ENCODE measurements at regions not wholly inside any gene's neighbourhood (a gene's known extent, or its start where the extent isn't known, plus 50 kb on each side); places are given as distances from the start of the nearest gene placed in this dataset.

DNA sequence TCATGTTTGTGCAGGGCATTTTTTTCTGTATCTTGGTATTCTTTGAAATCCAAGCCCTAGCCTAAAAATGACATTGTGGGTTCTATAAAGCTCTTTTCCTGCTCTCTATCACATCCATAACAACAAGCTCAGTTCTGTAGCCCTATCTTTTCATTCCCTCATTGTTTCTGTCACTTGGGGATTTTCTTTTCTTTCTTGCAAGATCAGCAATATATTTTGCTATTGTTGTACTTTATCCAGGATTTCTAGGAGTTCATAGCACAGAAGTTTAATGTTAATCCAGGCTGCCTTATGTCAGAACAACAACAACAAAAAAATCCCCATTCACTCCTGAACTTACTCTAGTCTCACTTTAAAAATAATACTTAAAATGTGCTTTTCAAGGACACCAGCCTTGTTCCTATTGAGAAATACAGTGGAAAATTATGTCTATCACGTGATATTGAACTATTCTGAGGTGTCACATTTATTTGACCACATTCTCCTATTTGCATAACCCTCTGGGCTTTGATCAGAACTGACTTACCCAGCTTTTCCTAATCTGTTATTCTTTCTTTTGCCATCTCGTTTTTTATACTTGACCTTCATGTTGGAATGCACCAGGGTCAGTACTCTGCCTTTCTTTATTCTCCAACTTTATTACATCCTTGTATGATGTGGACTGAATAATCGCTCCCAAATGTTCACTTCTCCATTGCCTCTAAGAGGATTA, 112.8 kb downstream of the MAGEB5 start:
- H3K27me3 Mint-ChIP-seq: no peaks in the 10 kb centered on the region
- no peak for DNase-seq
- no peak for ATAC-seq (ENCODE audit: low read depth in 2 of 2)
- peaks cover 0 to 7% (median 2%) of the 10 kb centered on the region in 7 donors for H3K9me3 Mint-ChIP-seq
- no peaks in the 10 kb centered on the region for H3K4me1 Mint-ChIP-seq
- H3K4me3 Mint-ChIP-seq: no peak overlapping the region
- no peak overlapping the region for H3K27ac Mint-ChIP-seq
- no peaks in the 10 kb centered on the region for H3K36me3 Mint-ChIP-seq

DNA sequence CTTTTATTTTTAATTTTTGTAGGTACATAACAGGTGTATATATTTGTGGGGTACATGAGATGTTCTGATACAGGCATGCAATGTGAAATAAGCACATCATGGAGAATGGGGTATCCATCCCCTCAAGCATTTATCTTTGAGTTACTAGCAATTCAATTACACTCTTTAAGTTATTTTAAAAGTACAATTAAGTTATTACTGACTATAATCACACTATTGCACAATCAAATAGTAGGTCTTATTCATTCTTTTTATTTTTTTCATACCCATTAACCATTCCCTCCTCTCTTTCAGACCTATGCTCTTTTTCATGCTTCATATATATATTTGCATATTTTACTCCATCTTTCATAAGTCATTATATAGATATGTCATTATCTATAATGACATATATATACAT, 93.3 kb downstream of the MAGEB5 start:
- Mint-ChIP-seq H3K4me1 (no peaks in the 10 kb centered on the region), H3K27me3 (no peaks in the 10 kb centered on the region), H3K9me3 (peaks cover 0 to 13% (median 0%) of the 10 kb centered on the region in 7 donors), H3K27ac (no peak overlapping the region), H3K36me3 (no peaks in the 10 kb centered on the region), H3K4me3 (no peak overlapping the region)
- no peak for ATAC-seq (ENCODE audit: low read depth in 2 of 2)
- no peak for DNase-seq

DNA sequence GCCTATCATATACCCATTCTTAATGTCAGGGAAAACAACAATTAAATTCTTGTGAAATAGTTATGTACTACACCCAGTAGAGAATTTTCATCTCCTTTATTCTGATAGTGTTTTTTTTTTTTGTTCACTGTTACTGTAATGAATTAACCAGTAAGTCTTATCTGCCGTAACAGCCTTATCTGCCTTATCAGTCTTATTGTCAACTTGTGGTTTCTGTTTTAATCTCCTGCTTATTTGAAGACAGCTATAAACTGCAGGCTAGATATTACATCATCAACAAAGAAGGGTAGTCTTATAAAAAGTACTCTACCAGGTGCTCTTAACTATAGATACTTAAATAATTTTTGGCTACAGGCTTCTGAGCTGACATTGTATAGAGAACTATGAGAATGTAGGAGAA, 79.5 kb downstream of the MAGEB5 start:
- no peak overlapping the region for H3K27ac Mint-ChIP-seq
- H3K4me1 Mint-ChIP-seq: no peaks in the 10 kb centered on the region
- H3K4me3 Mint-ChIP-seq: no peak overlapping the region
- H3K36me3 Mint-ChIP-seq: peaks cover 0 to 3% of the 10 kb centered on the region in 2 donors
- no peaks in the 10 kb centered on the region for H3K27me3 Mint-ChIP-seq
- peaks cover 0 to 11% (median 5%) of the 10 kb centered on the region in 7 donors for H3K9me3 Mint-ChIP-seq
- DNase-seq: no peak
- ATAC-seq (ENCODE audit: low read depth in 2 of 2): no peak

DNA sequence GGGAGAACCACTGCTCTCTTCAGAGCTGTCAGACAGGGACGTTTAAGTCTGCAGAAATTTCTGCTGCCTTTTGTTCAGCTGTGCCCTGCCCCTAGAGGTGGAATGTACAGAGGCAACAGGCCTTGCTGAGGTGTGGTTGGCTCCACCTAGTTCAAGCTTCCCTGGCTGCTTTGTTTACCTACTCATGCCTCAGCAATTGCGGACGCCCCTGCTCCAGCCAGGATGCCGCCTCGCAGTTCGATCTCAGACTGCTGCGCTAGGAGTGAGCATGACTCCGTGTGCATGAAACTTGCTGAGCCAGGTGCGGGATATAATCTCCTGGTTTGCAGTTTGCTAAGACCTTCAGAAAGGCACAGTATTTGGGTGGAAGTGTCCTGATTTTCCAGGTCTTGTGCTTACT, 70.9 kb downstream of the MAGEB5 start:
- no peaks in the 10 kb centered on the region for H3K4me1 Mint-ChIP-seq
- H3K4me3 Mint-ChIP-seq: no peak overlapping the region
- no peaks in the 10 kb centered on the region for H3K27me3 Mint-ChIP-seq
- H3K27ac Mint-ChIP-seq: no peak overlapping the region
- ATAC-seq (ENCODE audit: low read depth in 2 of 2) (no peak), DNase-seq (no peak)
- peaks cover 2 to 15% (median 9%) of the 10 kb centered on the region in 7 donors for H3K9me3 Mint-ChIP-seq
- H3K36me3 Mint-ChIP-seq: no peaks in the 10 kb centered on the region

Measured in naive B cell (primary cell).